Heart left ventricle (tissue), 16 donors: ENCODE measurements at regions not wholly inside any gene's neighbourhood (a gene's known extent, or its start where the extent isn't known, plus 50 kb on each side); places are given as distances from the start of the nearest gene placed in this dataset.

Source experiments
- ATAC-seq, 4 donors: fragments of 200-7000 bp; cut with Tn5 transposase; one replicate each; pipeline ENCODE4 v1.9.1; 2020 to 2022; ENCODE audit warnings: moderate library complexity in 4 of 4, mild to moderate bottlenecking in 3 of 4, moderate number of reproducible peaks in 1 of 4
- DNase-seq, 5 donors: peaks; one replicate each; pipeline ENCODE4 v3.0.0-alpha.2; 2020
- H3K27ac ChIP-seq, 12 donors: fragments of 200-600 bp; sonication (generic) in 4 of 12; one replicate each; pipeline versions ENCODE4 v1.5.0 to v1.8.0; 2016 to 2022; ENCODE audit warnings: mild to moderate bottlenecking in 2 of 12
- H3K27me3 ChIP-seq, 9 donors: fragments of 200-600 bp; sonication (generic) in 2 of 9; one replicate each; pipeline versions ENCODE4 v1.5.1 to v1.8.0; 2016 to 2022; ENCODE audit warnings: mild to moderate bottlenecking in 3 of 9
- H3K36me3 ChIP-seq, 9 donors: fragments of 200-600 bp; sonication (generic) in 2 of 9; one replicate each; pipeline versions ENCODE4 v1.5.0 to v1.8.0; 2018 to 2022; ENCODE audit warnings: mild to moderate bottlenecking in 2 of 9
- H3K4me1 ChIP-seq, 12 donors: fragments of 200-600 bp; sonication (generic) in 4 of 12; one replicate each; pipeline versions ENCODE4 v1.5.0 to v1.8.0; 2016 to 2022; ENCODE audit warnings: mild to moderate bottlenecking in 3 of 12
- H3K4me3 ChIP-seq, 12 donors: fragments of 200-600 bp; sonication (generic) in 4 of 12; one replicate each; pipeline versions ENCODE4 v1.5.0 to v1.8.0; 2017 to 2022; ENCODE audit warnings: mild to moderate bottlenecking in 9 of 12, moderate library complexity in 4 of 12
- H3K9me3 ChIP-seq, 12 donors: fragments of 200-600 bp; sonication (generic) in 4 of 12; one replicate each; pipeline versions ENCODE4 v1.5.0 to v1.8.0; 2016 to 2022; ENCODE audit warnings: mild to moderate bottlenecking in 1 of 12
- CTCF ChIP-seq, 12 donors: fragments of 200-600 bp; sonication (generic) in 4 of 12; IDR thresholded peaks; one replicate each; pipeline versions ENCODE4 v1.5.0 to v1.8.0; 2018 to 2022; ENCODE audit warnings: antibody characterized with exemption in 12 of 12, mild to moderate bottlenecking in 5 of 12
- POLR2A ChIP-seq, 2 donors: fragments of 450-650 bp; IDR thresholded peaks; one replicate each; pipeline ENCODE4 v1.6.1; 2017; ENCODE audit warnings: antibody characterized with exemption in 2 of 2, mild to moderate bottlenecking in 2 of 2, moderate library complexity in 2 of 2
- WGBS, 4 donors: extraction: QIAGEN DNeasy Blood & Tissue Kit in 2 of 4; methylation state at CpG; one replicate each; pipeline versions ENCODE4 v1.1.5 to v1.1.7; 2013 to 2018; 5-methylcytosine and 5-hydroxymethylcytosine counted together
- intact Hi-C, 10 donors: fragments of 100-400 bp; cut with DNase I; formaldehyde crosslinking; loops; one replicate each; pipeline versions ENCODE4 v1.11.1 to v1.14.2; 2022
- donor health status: ischemic (EF 13 %, LVEDD 7.1; RV severe dilation, severe dysfunction).
- donor health status: healthy with polysubstance abuse.
- donor health status: DM: no; HTN: yes; CAD: no.
- donor health status: DM: no; HTN: no; CAD: no.
- donor health status: ischemic (EF 25% LVEDD 6.9; RV normal size, moderate dysfunction).
- donor health status: ischemic (EF 25% LVEDD 5.7; RV mildly dilated, moderate dysfunction).
- donor health status: healthy.
- donor health status: DM: yes; HTN: yes; CAD: no.
- donor health status: ischemic (EF 35%, LVEDD 5.7; RV mildly dilated, moderate dysfunction).
- donor health status: nonischemic (EF 11% LVEDD 7.7; RV severe dilation, severe dysfunction).
- donor health status: DM: yes; HTN: yes; CAD: no.
- donor health status: PGD.
- donor health status: ischemic (EF 29% LVEDD 5.4; RV normal size, mild dysfunction).
- donor health status: nonischemic (EF 23%, LVEDD 6.1; RV moderate dilation, normal function).

- Histone ChIP-seq H3K27ac (no peak overlapping the region), H3K9me3 (no peaks in the 10 kb centered on the region), H3K27me3 (no peaks in the 10 kb centered on the region), H3K36me3 (no peaks in the 10 kb centered on the region), H3K4me1 (no peaks in the 10 kb centered on the region), H3K4me3 (no peak overlapping the region)
- TF ChIP-seq POLR2A (IDR thresholded peaks at IDR 0.05) (no peak), CTCF (IDR thresholded peaks at IDR 0.05) (no peak)
- intact Hi-C loops = no loop called here
- DNase-seq = no peak
- ATAC-seq = no peak
Measured at GRCh38 chr4:43126595-43126994, 234.1 kb downstream of the GRXCR1 start.

GRCh38 chr4:43130228-43131021 is 237.9 kb downstream of the GRXCR1 start:
- TF ChIP-seq CTCF (IDR thresholded peaks at IDR 0.05) = no peak
- TF ChIP-seq POLR2A (IDR thresholded peaks at IDR 0.05) = no peak
- no peak for ATAC-seq

GRCh38 chr4:43132010-43132582 is 239.6 kb downstream of the GRXCR1 start:
- H3K4me3 ChIP-seq = no peak overlapping the region
- no peaks in the 10 kb centered on the region for H3K9me3 ChIP-seq
- intact Hi-C loops = loop anchor here in 7 of 10 donors (5.0 to 10.0 kb wide), 2 partner anchors 1493 to 1495 kb away; no protein-coding TSS in a partner anchor
- DNase-seq = peak in 2 of 5 donors; percentile 14 to 33
- H3K27me3 ChIP-seq = no peaks in the 10 kb centered on the region
- H3K27ac ChIP-seq = no peak overlapping the region
- TF ChIP-seq POLR2A (IDR thresholded peaks at IDR 0.05) (no peak), CTCF (IDR thresholded peaks at IDR 0.05) (peak; percentile 28 to 73 (median 58))
- no peak for ATAC-seq
- H3K4me1 ChIP-seq = no peaks in the 10 kb centered on the region
- WGBS, 4 donors = 38 to 44% (median 41%) methylated on average over 11 of the region's 11 CpGs
- no peaks in the 10 kb centered on the region for H3K36me3 ChIP-seq

More at GRCh38 chr4:43130228-43131021, 237.9 kb downstream of the GRXCR1 start:
- Histone ChIP-seq H3K4me3 (no peak overlapping the region), H3K27me3 (no peaks in the 10 kb centered on the region), H3K4me1 (no peaks in the 10 kb centered on the region), H3K27ac (no peak overlapping the region), H3K9me3 (no peaks in the 10 kb centered on the region), H3K36me3 (no peaks in the 10 kb centered on the region)
- WGBS, 4 donors = 70 to 74% (median 71%) methylated on average over 11 of the region's 11 CpGs
- DNase-seq = no peak
- intact Hi-C loops = loop anchor here in 7 of 10 donors (5.0 to 10.0 kb wide), 2 partner anchors 1494 to 1497 kb away; no protein-coding TSS in a partner anchor

- Histone ChIP-seq H3K36me3 (no peaks in the 10 kb centered on the region), H3K9me3 (peaks cover 0 to 3% (median 0%) of the 10 kb centered on the region in 12 donors), H3K4me1 (no peaks in the 10 kb centered on the region), H3K27ac (no peak overlapping the region), H3K4me3 (no peak overlapping the region), H3K27me3 (no peaks in the 10 kb centered on the region)
- intact Hi-C loops = loop anchor here in 7 of 10 donors (5.0 to 10.0 kb wide), 2 partner anchors 1491 to 1494 kb away; no protein-coding TSS in a partner anchor
- no peak for DNase-seq
- ATAC-seq = no peak
- TF ChIP-seq POLR2A (IDR thresholded peaks at IDR 0.05) (no peak), CTCF (IDR thresholded peaks at IDR 0.05) (no peak)
- WGBS, 4 donors = 53 to 69% (median 61%) methylated on average over 6 of the region's 6 CpGs
Measured at GRCh38 chr4:43133566-43133965, 241.1 kb downstream of the GRXCR1 start.
